ENCODE measurements at regions not wholly inside any gene's neighbourhood (a gene's known extent, or its start where the extent isn't known, plus 50 kb on each side); places are given as distances from the start of the nearest gene placed in this dataset.

GRCh38 chr14:44771496-44771895 is 190.3 kb downstream of the KLHL28 start:
- no peaks in the 10 kb centered on the region for H3K27me3 ChIP-seq (replicated peaks)
- H3K27ac ChIP-seq: no peak overlapping the region
- TF ChIP-seq CTCF (IDR thresholded peaks at IDR 0.05; ENCODE audit: low read depth, low read length, missing control alignments): no peak
- H3K36me3 ChIP-seq (replicated peaks): no peaks in the 10 kb centered on the region
- DNase-seq: no peak
- in situ Hi-C loops (cut with HindIII; ENCODE audit: low pct_ligation_motif_present, low sequenced_read_pairs): no loop called here
- H3K4me3 ChIP-seq (ENCODE audit: low read depth, low read length): no peak overlapping the region

- in situ Hi-C loops (cut with HindIII; ENCODE audit: low pct_ligation_motif_present, low sequenced_read_pairs): no loop called here
- H3K36me3 ChIP-seq (replicated peaks): no peaks in the 10 kb centered on the region
- no peak for TF ChIP-seq CTCF (IDR thresholded peaks at IDR 0.05; ENCODE audit: low read depth, low read length, missing control alignments)
- H3K27ac ChIP-seq: no peak overlapping the region
- no peak overlapping the region for H3K4me3 ChIP-seq (ENCODE audit: low read depth, low read length)
- DNase-seq: no peak
- no peaks in the 10 kb centered on the region for H3K27me3 ChIP-seq (replicated peaks)
Measured at GRCh38 chr14:44770201-44770600, 191.5 kb downstream of the KLHL28 start.

GRCh38 chr14:44768935-44769334 is 192.8 kb downstream of the KLHL28 start:
- H3K27me3 ChIP-seq (replicated peaks): no peaks in the 10 kb centered on the region
- no peak for TF ChIP-seq CTCF (IDR thresholded peaks at IDR 0.05; ENCODE audit: low read depth, low read length, missing control alignments)
- in situ Hi-C loops (cut with HindIII; ENCODE audit: low pct_ligation_motif_present, low sequenced_read_pairs): no loop called here
- H3K4me3 ChIP-seq (ENCODE audit: low read depth, low read length): no peak overlapping the region
- no peak for DNase-seq
- H3K36me3 ChIP-seq (replicated peaks): no peaks in the 10 kb centered on the region
- H3K27ac ChIP-seq: no peak overlapping the region

GRCh38 chr14:44767646-44768173 is 194.0 kb downstream of the KLHL28 start:
- in situ Hi-C loops (cut with HindIII; ENCODE audit: low pct_ligation_motif_present, low sequenced_read_pairs): no loop called here
- Histone ChIP-seq H3K27me3 (replicated peaks) (no peaks in the 10 kb centered on the region), H3K36me3 (replicated peaks) (no peaks in the 10 kb centered on the region), H3K27ac (no peak overlapping the region), H3K4me3 (ENCODE audit: low read depth, low read length) (no peak overlapping the region)
- no peak for TF ChIP-seq CTCF (IDR thresholded peaks at IDR 0.05; ENCODE audit: low read depth, low read length, missing control alignments)
- DNase-seq: no peak

GRCh38 chr14:44766285-44766684 is 195.5 kb downstream of the KLHL28 start:
- Histone ChIP-seq H3K36me3 (replicated peaks) (no peaks in the 10 kb centered on the region), H3K4me3 (ENCODE audit: low read depth, low read length) (no peak overlapping the region), H3K27me3 (replicated peaks) (no peaks in the 10 kb centered on the region), H3K27ac (no peak overlapping the region)
- in situ Hi-C loops (cut with HindIII; ENCODE audit: low pct_ligation_motif_present, low sequenced_read_pairs): no loop called here
- DNase-seq: no peak
- TF ChIP-seq CTCF (IDR thresholded peaks at IDR 0.05; ENCODE audit: low read depth, low read length, missing control alignments): no peak

- H3K27ac ChIP-seq: no peak overlapping the region
- TF ChIP-seq CTCF (IDR thresholded peaks at IDR 0.05; ENCODE audit: low read depth, low read length, missing control alignments): no peak
- in situ Hi-C loops (cut with HindIII; ENCODE audit: low pct_ligation_motif_present, low sequenced_read_pairs): no loop called here
- no peak for DNase-seq
- no peaks in the 10 kb centered on the region for H3K27me3 ChIP-seq (replicated peaks)
- H3K36me3 ChIP-seq (replicated peaks): no peaks in the 10 kb centered on the region
- H3K4me3 ChIP-seq (ENCODE audit: low read depth, low read length): no peak overlapping the region
Measured at GRCh38 chr14:44763356-44763755, 198.4 kb downstream of the KLHL28 start.

All from brain microvascular endothelial cell (primary cell).